HL-60 (cell line): ENCODE measurements at regions not wholly inside any gene's neighbourhood (a gene's known extent, or its start where the extent isn't known, plus 50 kb on each side); places are given as distances from the start of the nearest gene placed in this dataset.

ENCODE experiments used
- DNase-seq, 2 experiments: peaks; one replicate each; pipeline ENCODE4 v3.0.0-alpha.2; 2010 to 2020; ENCODE audit warnings: low read depth in 1 of 2, low spot score in 1 of 2
- H3K27ac ChIP-seq: fragments of 250-450 bp; sonication (Bioruptor Pico); replicated peaks from 2 replicates; pipeline ENCODE4 v1.5.1; 2020; ENCODE audit warnings: mild to moderate bottlenecking, moderate library complexity
- H3K27me3 ChIP-seq: fragments of 250-450 bp; sonication (Bioruptor Pico); 2 replicates; pipeline ENCODE4 v1.5.1; 2021; ENCODE audit warnings: mild to moderate bottlenecking, moderate library complexity; ENCODE audit not compliant: insufficient read depth, poor library complexity, severe bottlenecking
- H3K4me3 ChIP-seq: replicated peaks from 2 replicates; pipeline ENCODE4 v1.5.1; 2011; ENCODE audit warnings: mild to moderate bottlenecking, control low read depth, low read length; ENCODE audit not compliant: insufficient read depth
- CTCF ChIP-seq: IDR thresholded peaks from one replicate; pipeline ENCODE4 v1.5.1; 2011; ENCODE audit warnings: low read length, control low read depth, inconsistent platforms; ENCODE audit not compliant: insufficient read depth
- GABPA ChIP-seq: IDR thresholded peaks from 2 replicates; pipeline ENCODE4 v1.6.1; 2012; ENCODE audit warnings: low read depth
- POLR2AphosphoS5 ChIP-seq: IDR thresholded peaks from 2 replicates; pipeline ENCODE4 v1.6.1; 2012; ENCODE audit warnings: low read depth
- REST ChIP-seq: IDR thresholded peaks from 2 replicates; pipeline ENCODE4 v1.6.1; 2012; ENCODE audit warnings: low read depth; ENCODE audit not compliant: insufficient replicate concordance
- SPI1 ChIP-seq: IDR thresholded peaks from 2 replicates; pipeline ENCODE4 v1.6.1; 2012; ENCODE audit warnings: low read depth, mild to moderate bottlenecking, borderline replicate concordance

- Histone ChIP-seq H3K27me3 (no peaks in the 10 kb centered on the region), H3K4me3 (no peak overlapping the region), H3K27ac (no peak overlapping the region)
- no peak for DNase-seq
- TF ChIP-seq CTCF (no peak), SPI1 (no peak), GABPA (no peak), POLR2AphosphoS5 (no peak), REST (no peak)
These were observed 166.1 kb upstream of the CST7 start for GRCh38 chr20:24782801-24783630.

- Histone ChIP-seq H3K27me3 (no peaks in the 10 kb centered on the region), H3K27ac (no peak overlapping the region), H3K4me3 (no peak overlapping the region)
- DNase-seq = no peak
- TF ChIP-seq CTCF (no peak), REST (no peak), GABPA (no peak), SPI1 (no peak), POLR2AphosphoS5 (no peak)
These were observed 165.2 kb upstream of the CST7 start for GRCh38 chr20:24783631-24784492.

- H3K4me3 ChIP-seq = no peak overlapping the region
- no peaks in the 10 kb centered on the region for H3K27me3 ChIP-seq
- TF ChIP-seq GABPA (no peak), POLR2AphosphoS5 (no peak)
- H3K27ac ChIP-seq = no peak overlapping the region
- no peak for DNase-seq
These were observed 164.5 kb upstream of the CST7 start for GRCh38 chr20:24784607-24785006.
